ENCODE measurements at regions not wholly inside any gene's neighbourhood (a gene's known extent, or its start where the extent isn't known, plus 50 kb on each side); places are given as distances from the start of the nearest gene placed in this dataset.

DNA sequence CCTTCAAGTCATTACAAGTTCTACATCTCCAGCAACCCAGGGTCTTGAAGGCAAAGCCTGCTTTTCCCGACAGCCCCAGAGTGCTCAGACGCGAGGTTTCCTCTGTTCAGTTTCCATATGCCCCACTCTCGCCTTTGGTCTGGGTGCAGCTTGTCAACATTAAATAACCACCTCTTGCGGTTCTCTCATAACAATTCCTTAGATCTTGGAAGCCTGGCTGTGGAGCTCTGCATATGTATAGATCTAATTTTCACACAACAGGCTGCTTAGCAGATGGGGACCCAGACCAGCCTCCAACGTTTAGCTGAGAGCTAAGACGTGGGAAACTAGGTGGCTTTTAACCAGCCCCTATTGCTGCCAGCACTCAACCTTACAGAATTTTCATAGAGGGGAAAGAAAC, 295.5 kb downstream of the RPLP1 start:
- TF ChIP-seq, protein P1, sequence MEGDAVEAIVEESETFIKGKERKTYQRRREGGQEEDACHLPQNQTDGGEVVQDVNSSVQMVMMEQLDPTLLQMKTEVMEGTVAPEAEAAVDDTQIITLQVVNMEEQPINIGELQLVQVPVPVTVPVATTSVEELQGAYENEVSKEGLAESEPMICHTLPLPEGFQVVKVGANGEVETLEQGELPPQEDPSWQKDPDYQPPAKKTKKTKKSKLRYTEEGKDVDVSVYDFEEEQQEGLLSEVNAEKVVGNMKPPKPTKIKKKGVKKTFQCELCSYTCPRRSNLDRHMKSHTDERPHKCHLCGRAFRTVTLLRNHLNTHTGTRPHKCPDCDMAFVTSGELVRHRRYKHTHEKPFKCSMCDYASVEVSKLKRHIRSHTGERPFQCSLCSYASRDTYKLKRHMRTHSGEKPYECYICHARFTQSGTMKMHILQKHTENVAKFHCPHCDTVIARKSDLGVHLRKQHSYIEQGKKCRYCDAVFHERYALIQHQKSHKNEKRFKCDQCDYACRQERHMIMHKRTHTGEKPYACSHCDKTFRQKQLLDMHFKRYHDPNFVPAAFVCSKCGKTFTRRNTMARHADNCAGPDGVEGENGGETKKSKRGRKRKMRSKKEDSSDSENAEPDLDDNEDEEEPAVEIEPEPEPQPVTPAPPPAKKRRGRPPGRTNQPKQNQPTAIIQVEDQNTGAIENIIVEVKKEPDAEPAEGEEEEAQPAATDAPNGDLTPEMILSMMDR (IDR thresholded peaks at IDR 0.05) = no peak
- TF ChIP-seq POLR2A (IDR thresholded peaks at IDR 0.05) = no peak
